ENCODE measurements at regions not wholly inside any gene's neighbourhood (a gene's known extent, or its start where the extent isn't known, plus 50 kb on each side); places are given as distances from the start of the nearest gene placed in this dataset.

- TF ChIP-seq CTCF (IDR thresholded peaks at IDR 0.05) (no peak), POLR2A (IDR thresholded peaks at IDR 0.05) (no peak)
Measured at GRCh38 chr5:104237586-104237985, 675.0 kb upstream of the NUDT12 start.
